GM21723 (cell line): ENCODE measurements at regions not wholly inside any gene's neighbourhood (a gene's known extent, or its start where the extent isn't known, plus 50 kb on each side); places are given as distances from the start of the nearest gene placed in this dataset.
"Not testable (repeated sequence)": the region's sequence is repeated elsewhere in the genome, so short reads cannot be mapped to it uniquely, and the experiment has no call there.

Experiments
- ATAC-seq: cut with Tn5 transposase; IDR thresholded peaks from one replicate; pipeline ENCODE4 v1.9.1; 2021; ENCODE audit warnings: mild to moderate bottlenecking, moderate library complexity; ENCODE audit not compliant: unreplicated experiment

GRCh38 chr3:34408088-34408487 lies 609.7 kb downstream of the PDCD6IP start:
- ATAC-seq, result peak; percentile 54

- no peak for ATAC-seq
These were observed 613.2 kb downstream of the PDCD6IP start for GRCh38 chr3:34411596-34411995.

GRCh38 chr3:34419801-34420200 lies 621.4 kb downstream of the PDCD6IP start:
- no peak for ATAC-seq

- no peak for ATAC-seq
These were observed 623.3 kb downstream of the PDCD6IP start for GRCh38 chr3:34421762-34422161.

- no peak for ATAC-seq
These were observed 641.4 kb downstream of the PDCD6IP start for GRCh38 chr3:34439796-34440195.

- ATAC-seq, result no peak
These were observed 645.7 kb downstream of the PDCD6IP start for GRCh38 chr3:34444137-34444536.

- ATAC-seq, result no peak
These were observed 650.9 kb downstream of the PDCD6IP start for GRCh38 chr3:34449305-34449704.

GRCh38 chr3:34463414-34463813 lies 665.0 kb downstream of the PDCD6IP start:
- no peak for ATAC-seq

GRCh38 chr3:34464646-34465045 lies 666.2 kb downstream of the PDCD6IP start:
- no peak for ATAC-seq

GRCh38 chr3:34475851-34476250 lies 677.4 kb downstream of the PDCD6IP start:
- no peak for ATAC-seq

- ATAC-seq, result no peak
These were observed 685.0 kb downstream of the PDCD6IP start for GRCh38 chr3:34483311-34483887.

GRCh38 chr3:34504366-34504765 lies 705.9 kb downstream of the PDCD6IP start:
- ATAC-seq, result no peak

GRCh38 chr3:34504775-34505174 lies 706.3 kb downstream of the PDCD6IP start:
- no peak for ATAC-seq

- no peak for ATAC-seq
These were observed 710.3 kb downstream of the PDCD6IP start for GRCh38 chr3:34508732-34509131.

GRCh38 chr3:34511891-34512290 lies 713.5 kb downstream of the PDCD6IP start:
- no peak for ATAC-seq

GRCh38 chr3:34519008-34519407 lies 720.6 kb downstream of the PDCD6IP start:
- not testable (repeated sequence) for ATAC-seq

- ATAC-seq, result no peak
These were observed 732.7 kb downstream of the PDCD6IP start for GRCh38 chr3:34531156-34531555.

GRCh38 chr3:34533451-34533850 lies 735.0 kb downstream of the PDCD6IP start:
- ATAC-seq, result no peak

GRCh38 chr3:34534013-34534412 lies 735.6 kb downstream of the PDCD6IP start:
- ATAC-seq, result no peak

- no peak for ATAC-seq
These were observed 745.7 kb downstream of the PDCD6IP start for GRCh38 chr3:34544136-34544535.

GRCh38 chr3:34547297-34547920 lies 749.0 kb downstream of the PDCD6IP start:
- no peak for ATAC-seq

- ATAC-seq, result no peak
These were observed 768.8 kb downstream of the PDCD6IP start for GRCh38 chr3:34567266-34567665.

GRCh38 chr3:34568766-34569165 lies 770.3 kb downstream of the PDCD6IP start:
- ATAC-seq, result no peak
